ENCODE measurements at regions not wholly inside any gene's neighbourhood (a gene's known extent, or its start where the extent isn't known, plus 50 kb on each side); places are given as distances from the start of the nearest gene placed in this dataset.
"Not testable (repeated sequence)": the region's sequence is repeated elsewhere in the genome, so short reads cannot be mapped to it uniquely, and the experiment has no call there.

GRCh38 chr18:35770376-35771014, 189.0 kb downstream of the GALNT1 start:
- DNase-seq (ENCODE audit: low read depth, low spot score) = no peak

DNA sequence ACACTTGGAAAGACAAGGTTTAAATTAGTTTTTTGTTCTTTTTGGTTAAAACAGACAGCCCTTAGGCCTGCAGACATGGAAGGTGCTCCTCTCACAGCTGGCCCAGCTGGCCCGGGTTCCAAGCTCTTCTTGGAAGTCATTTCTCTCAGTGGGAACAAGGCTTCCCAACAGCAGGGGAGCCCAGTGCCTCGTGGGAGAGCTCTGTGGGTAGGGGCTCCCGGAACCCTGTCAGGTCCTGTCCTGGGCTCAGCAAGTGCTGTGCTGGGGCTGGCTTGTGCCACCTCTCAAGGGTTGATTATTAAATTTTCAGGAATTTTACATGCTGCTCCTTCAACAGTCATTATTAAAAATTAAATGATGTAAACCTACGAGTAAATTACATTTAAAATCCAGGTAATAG, 189.6 kb downstream of the GALNT1 start:
- no peak for DNase-seq (ENCODE audit: low read depth, low spot score)

GRCh38 chr18:35775887-35776286, 194.3 kb downstream of the GALNT1 start:
- DNase-seq (ENCODE audit: low read depth, low spot score) = no peak

DNA sequence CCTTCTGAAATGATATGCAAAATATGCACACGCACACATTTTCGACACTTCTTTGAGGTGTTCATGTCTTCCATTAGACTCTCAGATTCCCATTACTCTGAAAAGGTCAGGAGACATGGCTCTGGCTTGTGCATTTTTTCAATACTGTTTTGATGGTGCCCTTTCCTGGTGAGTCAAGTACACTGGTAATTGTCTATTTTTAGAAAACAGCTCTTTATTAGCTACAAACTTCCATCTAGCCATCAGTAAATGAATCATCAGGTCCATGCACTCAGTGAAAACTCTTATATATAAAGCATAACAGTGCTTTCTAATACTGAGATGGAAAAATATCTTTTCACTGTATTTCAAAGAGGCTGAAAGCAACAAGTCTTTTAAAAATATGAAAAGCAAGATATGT, 194.9 kb downstream of the GALNT1 start:
- no peak for DNase-seq (ENCODE audit: low read depth, low spot score)

GRCh38 chr18:35777039-35777438, 195.4 kb upstream of the RMP24 start:
- DNase-seq (ENCODE audit: low read depth, low spot score) = no peak

GRCh38 chr18:35778850-35779627, 193.4 kb upstream of the RMP24 start:
- no peak for DNase-seq (ENCODE audit: low read depth, low spot score)

DNA sequence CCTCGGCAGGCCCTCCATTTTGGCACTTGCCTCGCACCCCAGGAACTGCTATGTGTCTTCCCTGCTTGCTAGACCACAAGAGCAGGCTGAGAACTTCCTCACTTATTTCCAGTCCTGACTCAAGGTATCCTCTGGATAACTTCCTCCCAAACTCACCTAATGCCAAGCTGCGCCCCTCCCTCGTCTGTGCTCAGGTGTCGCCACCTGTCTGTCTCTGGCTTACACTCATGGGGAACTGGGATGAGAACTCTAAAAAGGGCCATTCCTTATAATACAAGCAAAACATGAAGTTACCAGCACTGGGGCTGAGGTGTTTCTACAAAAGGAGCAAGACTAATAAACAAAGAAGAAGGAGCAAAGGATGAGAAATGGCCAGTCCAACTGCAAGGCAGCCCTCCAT, 191.5 kb upstream of the RMP24 start:
- DNase-seq (ENCODE audit: low read depth, low spot score) = no peak

- DNase-seq (ENCODE audit: low read depth, low spot score) = no peak
Measured at GRCh38 chr18:35782926-35783325, 189.6 kb upstream of the RMP24 start.

- no peak for DNase-seq (ENCODE audit: low read depth, low spot score)
Measured at GRCh38 chr18:35786365-35787042, 186.0 kb upstream of the RMP24 start.

DNA sequence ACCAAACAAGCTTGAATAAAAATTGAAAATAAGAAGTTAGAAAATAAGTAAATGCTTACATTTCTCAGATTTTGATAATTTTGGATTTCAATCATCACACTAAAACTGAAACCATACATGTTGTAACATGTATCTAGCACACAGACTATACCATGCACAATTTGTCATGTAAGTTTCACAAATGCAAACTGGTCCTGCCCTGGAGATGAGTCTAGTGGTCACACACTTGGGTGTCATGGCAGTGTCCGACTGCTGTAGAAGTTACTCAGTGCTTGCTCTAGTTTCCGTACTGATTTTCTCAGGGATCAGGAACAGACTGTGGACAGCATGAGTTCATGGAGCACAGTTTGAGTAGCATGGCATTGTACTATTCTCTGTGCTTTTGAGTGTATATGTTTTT, 182.9 kb upstream of the RMP24 start:
- DNase-seq (ENCODE audit: low read depth, low spot score) = no peak

DNA sequence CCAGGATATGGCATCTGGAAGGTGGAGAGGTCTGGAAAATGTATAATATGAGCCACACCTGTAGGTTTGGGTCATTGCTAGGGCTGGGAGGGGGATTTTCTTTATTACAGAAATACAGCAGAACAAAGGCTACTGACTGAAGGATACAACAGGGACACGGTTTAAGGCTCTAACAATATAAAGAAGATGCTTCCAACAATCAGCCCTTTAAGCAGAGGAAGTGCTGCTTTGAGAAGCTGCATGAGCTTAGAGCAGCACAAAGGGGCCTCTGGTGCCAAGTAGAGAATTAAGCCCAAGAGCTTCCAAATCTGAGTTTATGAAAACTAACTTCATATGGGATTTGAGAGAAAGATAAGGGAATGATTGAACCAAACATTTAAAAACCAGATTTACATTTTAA, 174.5 kb upstream of the RMP24 start:
- no peak for DNase-seq (ENCODE audit: low read depth, low spot score)

DNA sequence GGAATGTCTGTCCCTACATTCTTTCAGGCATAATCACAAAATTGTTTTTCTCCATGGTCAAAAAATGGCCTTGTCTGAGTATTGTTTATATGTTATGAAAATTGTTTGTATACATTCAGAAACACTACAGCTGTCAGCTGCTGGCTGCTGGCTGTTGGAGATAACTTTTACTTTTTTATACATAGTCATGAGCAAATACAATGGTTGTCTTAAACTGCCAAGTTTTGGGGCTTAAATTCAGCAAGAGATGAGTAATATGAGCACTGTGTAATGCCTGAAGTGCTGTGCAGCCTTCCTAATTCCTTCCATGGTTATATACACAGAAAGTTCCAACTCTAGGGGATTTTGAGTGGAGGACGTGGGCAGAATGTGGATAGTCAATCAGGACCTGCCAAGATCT, 168.9 kb upstream of the RMP24 start:
- DNase-seq (ENCODE audit: low read depth, low spot score) = no peak

DNA sequence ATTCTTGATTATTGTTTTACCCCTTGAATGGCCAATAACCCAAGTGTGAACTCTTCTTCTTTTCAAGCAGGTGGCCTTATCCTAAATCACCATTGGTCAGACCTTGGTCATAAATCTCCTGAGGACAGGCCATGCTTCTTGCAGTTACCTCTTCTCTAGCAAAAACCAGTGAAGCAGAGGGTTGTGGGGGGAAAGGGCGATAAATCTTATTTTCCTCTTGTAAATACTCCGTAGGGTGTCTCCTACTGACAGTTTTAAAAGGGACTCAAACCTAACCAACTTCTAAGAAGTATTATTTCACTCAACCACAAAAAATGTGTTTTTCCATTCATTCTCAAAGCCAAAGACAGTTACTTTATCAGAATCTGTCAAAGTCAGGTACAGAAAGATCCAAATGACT, 168.1 kb upstream of the RMP24 start:
- no peak for DNase-seq (ENCODE audit: low read depth, low spot score)

- DNase-seq (ENCODE audit: low read depth, low spot score) = no peak
Measured at GRCh38 chr18:35807811-35808335, 164.6 kb upstream of the RMP24 start.

DNA sequence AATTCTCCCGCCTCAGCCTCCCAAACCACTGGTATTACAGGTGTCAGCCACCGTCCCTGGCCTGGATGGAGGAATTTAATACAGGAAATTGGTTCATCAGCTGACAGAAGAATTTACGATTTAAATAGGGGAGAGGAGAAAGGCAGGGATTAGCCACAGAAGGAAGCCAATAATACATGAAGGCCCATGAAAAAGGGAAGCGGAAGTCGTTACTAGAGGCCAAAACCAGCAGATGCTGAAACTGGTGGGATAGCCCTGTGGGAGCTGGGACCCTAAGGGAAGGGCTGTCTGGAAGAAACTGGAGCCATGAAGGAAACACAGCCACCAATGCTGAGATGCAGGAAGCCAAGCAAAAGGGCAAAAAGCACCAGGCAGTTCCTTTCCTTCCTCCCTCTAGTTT, 163.7 kb upstream of the RMP24 start:
- DNase-seq (ENCODE audit: low read depth, low spot score) = no peak

- no peak for DNase-seq (ENCODE audit: low read depth, low spot score)
Measured at GRCh38 chr18:35810520-35810919, 162.0 kb upstream of the RMP24 start.

GRCh38 chr18:35811896-35812295, 160.6 kb upstream of the RMP24 start:
- peak; percentile 24 for DNase-seq (ENCODE audit: low read depth, low spot score)

DNA sequence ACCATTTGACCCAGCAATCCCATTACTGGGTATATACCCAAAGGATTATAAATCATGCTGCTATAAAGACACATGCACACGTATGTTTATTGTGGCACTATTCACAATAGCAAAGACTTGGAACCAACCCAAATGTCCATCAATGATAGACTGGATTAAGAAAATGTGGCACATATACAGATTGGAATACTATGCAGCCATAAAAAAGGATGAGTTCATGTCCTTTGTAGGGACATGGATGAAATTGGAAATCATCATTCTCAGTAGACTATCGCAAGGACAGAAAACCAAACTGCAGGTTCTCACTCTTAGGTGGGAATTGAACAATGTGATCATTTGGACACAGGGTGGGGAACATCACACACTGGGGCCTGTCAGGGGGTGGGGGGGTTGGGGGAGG, 157.5 kb upstream of the RMP24 start:
- not testable (repeated sequence) for DNase-seq (ENCODE audit: low read depth, low spot score)

DNA sequence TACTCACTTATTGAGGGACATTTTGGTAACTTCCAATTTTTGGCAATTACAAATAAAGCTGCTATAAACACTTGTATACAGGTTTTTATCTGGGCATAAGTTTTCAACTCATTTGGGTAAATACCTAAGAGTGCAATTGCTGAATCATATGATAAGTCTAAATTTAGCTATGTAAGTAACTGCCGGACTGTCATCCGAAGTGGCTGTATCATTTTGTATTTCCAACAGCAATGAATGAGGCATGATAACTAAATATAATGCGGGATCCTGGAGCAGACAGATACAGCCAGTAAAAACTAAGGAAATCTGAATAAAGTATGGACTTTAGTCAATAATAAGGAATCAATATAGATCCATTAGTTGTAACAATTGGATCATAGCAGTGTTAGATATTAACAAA, 156.5 kb upstream of the RMP24 start:
- no peak for DNase-seq (ENCODE audit: low read depth, low spot score)

GRCh38 chr18:35817604-35818352, 154.7 kb upstream of the RMP24 start:
- DNase-seq (ENCODE audit: low read depth, low spot score) = no peak

GRCh38 chr18:35818353-35818667, 154.2 kb upstream of the RMP24 start:
- no peak for DNase-seq (ENCODE audit: low read depth, low spot score)

- DNase-seq (ENCODE audit: low read depth, low spot score) = no peak
Measured at GRCh38 chr18:35822413-35822812, 150.1 kb upstream of the RMP24 start.
